CD1c-positive myeloid dendritic cell (primary cell): ENCODE measurements at regions not wholly inside any gene's neighbourhood (a gene's known extent, or its start where the extent isn't known, plus 50 kb on each side); places are given as distances from the start of the nearest gene placed in this dataset.

Experiments used
- DNase-seq: peaks from one replicate; pipeline ENCODE4 v3.0.0-alpha.2; 2016; ENCODE audit errors: extremely low spot score

GRCh38 chr3:53949541-53949940 is 57.9 kb upstream of the SELENOK start:
- DNase-seq = no peak

GRCh38 chr3:53948174-53948573 is 56.5 kb upstream of the SELENOK start:
- DNase-seq = no peak

GRCh38 chr3:53944028-53944427 is 52.4 kb upstream of the SELENOK start:
- no peak for DNase-seq

- DNase-seq = no peak
Observed at GRCh38 chr3:53941950-53942349, 50.3 kb upstream of the SELENOK start.
